HS-27A (cell line): ENCODE measurements at regions not wholly inside any gene's neighbourhood (a gene's known extent, or its start where the extent isn't known, plus 50 kb on each side); places are given as distances from the start of the nearest gene placed in this dataset.

Source experiments
- DNase-seq: peaks from one replicate; pipeline ENCODE4 v3.0.0-alpha.2; 2012; ENCODE audit warnings: low read depth, missing footprints

GRCh38 chr5:152882621-152883020 is 477.5 kb upstream of the NMUR2 start:
- DNase-seq, result no peak

- no peak for DNase-seq
Measured at GRCh38 chr5:152883066-152883775, 478.1 kb upstream of the NMUR2 start.

- no peak for DNase-seq
Measured at GRCh38 chr5:152884006-152884405, 478.9 kb upstream of the NMUR2 start.

GRCh38 chr5:152900332-152900731 is 495.3 kb upstream of the NMUR2 start:
- DNase-seq, result no peak

- DNase-seq, result no peak
Measured at GRCh38 chr5:152901754-152902153, 496.7 kb upstream of the NMUR2 start.

DNA sequence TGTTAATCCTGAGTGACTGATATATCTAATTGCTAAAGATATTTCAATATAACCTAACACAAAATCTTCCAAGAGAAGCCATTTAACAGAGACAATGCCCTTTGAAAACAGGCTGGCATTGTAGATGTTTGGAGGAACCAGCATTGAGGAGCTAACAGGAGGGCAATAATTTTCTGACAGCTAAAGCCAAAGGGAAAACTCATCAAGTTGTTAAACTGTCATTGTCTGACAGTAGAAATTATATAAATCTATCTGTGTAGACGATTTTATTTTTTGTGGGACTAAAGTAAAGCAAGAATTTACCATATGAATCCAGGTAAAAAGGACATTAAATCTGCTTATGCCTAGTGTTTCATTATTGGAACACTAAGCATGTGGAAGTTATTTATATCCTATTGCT is 500.2 kb upstream of the NMUR2 start:
- no peak for DNase-seq

DNA sequence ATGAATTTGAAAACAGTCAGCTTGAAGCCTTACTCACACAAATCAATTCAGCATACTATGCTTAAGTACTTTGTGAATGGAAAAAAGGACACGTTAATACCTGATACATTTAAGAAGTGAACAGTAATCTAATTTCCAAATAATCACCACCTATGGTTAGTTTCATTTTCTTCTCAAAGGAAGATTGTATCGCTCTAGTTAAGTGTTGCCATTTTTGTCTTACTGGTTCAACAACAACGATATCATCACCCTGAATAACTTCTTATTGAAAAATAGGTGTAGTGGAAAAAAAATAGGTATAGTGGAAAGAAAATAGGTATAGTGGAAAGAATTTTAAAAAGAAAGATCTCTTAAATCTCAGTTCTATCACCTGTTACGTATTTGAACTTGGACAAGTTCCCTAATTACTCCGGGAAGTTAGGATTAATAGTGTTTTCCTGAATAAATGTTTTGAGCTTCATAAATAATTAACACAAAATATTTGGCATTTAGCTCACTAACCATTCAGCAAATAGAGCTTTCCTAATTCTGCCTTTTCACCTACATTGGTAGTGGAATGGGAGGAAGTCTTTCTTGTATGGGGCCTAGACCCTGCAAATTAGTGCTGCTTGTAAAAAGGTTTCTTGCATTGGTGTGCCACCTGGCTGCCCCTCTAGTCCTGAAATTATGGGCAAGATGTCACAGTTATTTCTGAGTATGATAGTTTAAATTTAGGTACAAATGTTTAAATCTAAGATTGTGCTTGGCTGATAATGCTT is 502.6 kb upstream of the NMUR2 start:
- no peak for DNase-seq

DNA sequence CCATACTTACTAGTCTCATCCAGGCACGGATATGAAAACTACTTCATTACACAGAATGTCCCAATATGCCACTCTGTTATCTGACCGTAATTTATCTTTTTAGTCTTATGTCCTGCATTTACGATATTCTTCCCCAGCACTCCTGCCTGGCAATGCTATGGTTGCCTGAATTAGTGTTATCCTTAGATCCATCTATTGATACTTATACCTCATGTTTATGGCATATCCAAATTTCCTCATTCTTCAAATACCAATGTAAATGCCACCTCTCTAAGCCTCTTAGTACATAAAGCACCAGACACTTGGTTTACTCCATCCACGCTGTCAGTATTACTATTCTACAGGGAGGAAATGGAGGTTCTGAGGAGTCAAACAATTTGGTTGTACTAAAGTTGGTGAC is 507.8 kb upstream of the NMUR2 start:
- no peak for DNase-seq

DNA sequence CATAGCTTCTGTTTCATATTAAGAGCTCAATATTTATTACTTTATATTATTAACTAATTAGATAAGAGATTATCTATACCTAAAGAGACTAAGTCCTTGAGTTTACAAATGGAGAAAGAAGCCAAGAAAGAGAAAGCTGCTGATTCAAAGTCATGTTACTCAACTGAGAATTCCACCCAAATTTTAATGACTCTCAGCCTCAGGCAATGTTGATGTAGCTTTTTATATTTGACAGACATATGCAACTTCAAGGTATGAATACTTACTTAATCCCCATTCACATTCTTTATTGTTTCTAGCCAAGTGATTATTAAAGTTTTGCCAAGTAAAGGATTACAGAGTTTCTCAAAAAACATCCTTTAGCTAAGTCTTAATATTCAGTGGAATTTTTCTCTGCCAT is 527.5 kb upstream of the NMUR2 start:
- DNase-seq, result no peak

DNA sequence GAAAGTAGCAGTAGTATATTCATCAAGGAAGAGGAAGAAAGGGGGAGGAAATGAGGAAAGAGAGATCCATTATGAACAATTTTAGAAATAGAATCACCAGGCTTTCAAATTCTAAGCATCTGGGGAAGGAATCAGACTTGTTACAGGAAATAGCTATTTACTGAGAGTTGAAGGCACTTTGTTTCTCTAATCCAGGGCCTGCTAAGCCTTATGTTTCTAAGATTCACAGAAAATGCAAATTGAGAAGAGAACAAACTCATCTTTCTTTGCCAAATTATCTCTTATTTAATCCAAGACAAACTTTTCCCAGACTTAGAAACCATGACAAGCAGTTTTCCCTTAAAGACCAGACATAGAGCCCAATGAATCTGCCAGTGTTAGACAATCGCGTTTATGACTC is 528.0 kb upstream of the NMUR2 start:
- no peak for DNase-seq

- no peak for DNase-seq
Measured at GRCh38 chr5:152938630-152939029, 533.6 kb upstream of the NMUR2 start.

DNA sequence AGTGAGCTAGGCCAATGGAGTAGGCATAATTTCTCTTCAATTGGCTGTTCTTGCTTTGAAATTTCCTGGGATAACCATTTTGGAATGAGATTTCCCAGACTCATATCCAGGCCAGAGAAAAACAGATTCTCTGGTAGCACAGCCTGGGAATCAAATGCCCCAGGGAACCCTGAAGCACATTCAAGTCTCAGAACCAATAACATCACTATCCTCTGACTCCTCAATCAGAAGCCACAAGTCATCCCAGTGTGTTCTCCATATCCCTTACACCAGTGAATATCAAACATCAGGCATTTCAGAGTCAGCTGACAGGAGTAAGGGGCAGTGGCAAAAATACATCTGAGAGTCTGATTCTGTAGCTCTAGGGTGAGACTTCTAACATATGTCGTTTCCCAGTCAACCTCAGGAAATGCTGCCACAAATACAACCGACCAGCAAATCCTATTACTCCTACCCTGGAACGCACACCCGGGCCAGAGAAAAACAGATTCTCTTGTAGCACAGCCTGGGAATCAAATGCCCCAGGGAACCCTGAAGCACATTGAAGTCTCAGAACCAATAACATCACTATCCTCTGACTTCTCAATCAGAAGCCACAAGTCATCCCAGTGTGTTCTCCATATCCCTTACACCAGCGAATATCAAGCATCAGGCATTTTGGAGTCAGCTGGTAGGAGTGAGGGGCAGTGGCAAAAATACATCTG is 537.7 kb upstream of the NMUR2 start:
- no peak for DNase-seq

DNA sequence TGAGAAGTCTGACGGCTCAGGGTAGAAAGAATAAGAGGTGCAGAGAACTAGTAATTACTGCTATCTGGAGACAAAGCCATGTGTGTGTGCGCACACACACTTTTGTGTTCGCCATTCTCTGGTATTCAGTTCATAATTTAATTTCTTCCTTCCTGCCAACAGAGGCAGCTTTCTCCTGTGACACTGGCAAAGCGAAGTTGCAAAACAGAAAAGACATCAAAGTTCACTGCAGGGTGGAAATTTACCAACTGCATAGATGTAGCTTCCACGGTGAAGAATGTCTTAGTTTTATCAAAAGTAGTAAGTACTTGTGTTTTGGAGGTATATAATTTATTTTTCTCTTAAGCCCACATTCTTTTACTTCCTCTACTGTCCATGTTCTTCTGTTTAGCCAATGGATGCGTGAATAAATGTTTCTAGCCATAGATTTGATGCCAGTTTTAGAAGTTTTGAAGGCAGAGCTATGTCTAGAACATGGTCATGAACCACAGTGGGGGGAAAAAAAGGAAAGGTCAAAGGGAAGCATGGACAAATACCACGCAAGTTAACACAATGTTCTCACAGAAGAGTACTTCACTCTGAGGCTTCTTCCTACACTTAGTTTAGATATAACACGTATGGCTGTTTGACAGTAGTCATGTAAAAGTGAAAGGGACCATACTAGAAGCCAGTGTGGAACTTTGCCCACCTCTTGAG is 536.5 kb upstream of the GRIA1 start:
- no peak for DNase-seq

DNA sequence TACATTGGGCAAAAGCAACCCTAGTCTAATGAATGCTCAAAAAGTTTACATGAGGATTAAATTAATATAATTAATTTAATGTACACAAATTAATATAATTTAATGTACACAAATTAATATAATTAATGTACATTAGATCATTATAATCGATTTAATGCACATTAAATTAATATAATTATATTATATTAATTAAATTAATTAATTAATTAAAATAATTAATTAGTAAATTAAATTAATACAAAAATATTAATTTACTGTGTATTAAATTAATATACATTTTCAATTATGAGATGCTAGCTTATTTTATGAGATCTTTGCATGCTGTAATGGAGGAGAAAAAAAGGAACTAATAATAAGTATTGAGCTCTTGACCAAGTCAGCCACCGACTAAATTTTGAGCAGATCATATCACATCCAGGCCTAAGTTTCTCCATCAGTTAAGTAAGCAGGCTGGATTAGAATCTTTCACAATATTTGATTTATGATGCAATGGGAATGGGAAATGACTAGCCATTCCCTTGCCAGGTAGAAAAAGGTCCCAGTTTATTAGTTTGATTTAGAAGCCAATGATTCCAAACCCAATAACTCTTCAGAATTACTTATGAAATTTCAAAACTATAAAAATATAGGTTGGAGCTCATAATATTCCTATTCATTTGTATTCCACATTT is 533.4 kb upstream of the GRIA1 start:
- DNase-seq, result no peak

GRCh38 chr5:152978141-152978835 is 512.2 kb upstream of the GRIA1 start:
- DNase-seq, result no peak

GRCh38 chr5:152987131-152987530 is 503.3 kb upstream of the GRIA1 start:
- DNase-seq, result no peak

- DNase-seq, result no peak
Measured at GRCh38 chr5:152990217-152990616, 500.3 kb upstream of the GRIA1 start.

DNA sequence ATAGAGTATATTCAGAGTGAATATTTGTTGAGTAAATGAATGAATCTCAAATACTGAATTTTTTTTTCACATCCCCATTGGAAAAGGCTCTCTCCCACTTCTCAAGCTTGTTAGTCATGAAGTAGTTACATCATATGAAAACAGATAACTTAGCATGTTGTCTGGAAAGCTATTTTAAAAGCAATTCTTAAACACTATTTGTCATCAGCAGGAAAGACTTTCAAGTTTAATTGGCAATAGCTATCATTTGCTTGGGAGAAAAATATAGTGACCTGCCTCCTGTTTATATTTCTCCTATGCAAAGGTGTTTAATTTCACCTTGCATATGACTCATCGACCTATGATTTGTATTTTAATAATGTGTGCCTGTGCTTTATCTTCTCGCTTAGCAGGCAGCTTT is 499.8 kb upstream of the GRIA1 start:
- no peak for DNase-seq

- no peak for DNase-seq
Measured at GRCh38 chr5:152994033-152994680, 496.3 kb upstream of the GRIA1 start.

GRCh38 chr5:152995214-152995725 is 495.2 kb upstream of the GRIA1 start:
- DNase-seq, result no peak

- no peak for DNase-seq
Measured at GRCh38 chr5:153005711-153006110, 484.8 kb upstream of the GRIA1 start.
